ENCODE measurements at regions not wholly inside any gene's neighbourhood (a gene's known extent, or its start where the extent isn't known, plus 50 kb on each side); places are given as distances from the start of the nearest gene placed in this dataset.
"Not testable (repeated sequence)": the region's sequence is repeated elsewhere in the genome, so short reads cannot be mapped to it uniquely, and the experiment has no call there.

DNA sequence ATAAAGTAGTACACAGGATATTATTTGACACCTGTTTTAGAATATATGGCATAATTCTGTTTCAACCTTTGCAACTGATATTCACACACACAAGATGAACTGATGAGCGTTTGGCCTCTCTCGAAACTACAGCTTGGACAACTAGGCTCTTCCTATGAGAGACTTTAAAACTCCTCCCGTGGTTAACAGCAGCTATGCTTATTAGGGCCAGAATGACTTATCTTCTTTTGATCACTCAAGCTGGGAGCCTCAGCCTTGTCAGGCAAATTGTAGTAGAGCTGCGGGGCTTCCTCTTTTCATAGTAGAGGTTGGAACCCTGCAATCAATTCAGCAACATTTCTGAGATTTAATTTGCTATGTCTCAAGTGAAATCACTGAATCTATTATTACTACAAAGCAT lies 381.3 kb upstream of the ANKRD20A1 start:
- H3K9me1 ChIP-seq (ENCODE audit: insufficient read depth, low read length); H2AK5ac ChIP-seq (ENCODE audit: low read depth, low read length); in situ Hi-C loops (cut with MboI; ENCODE audit: low sequenced_read_pairs); POLR2A ChIA-PET (ENCODE audit: unreplicated experiment); H3K27ac ChIP-seq (ENCODE audit: insufficient read depth, low read length); H3K23ac ChIP-seq (ENCODE audit: low read depth, low read length); H3K9ac ChIP-seq (ENCODE audit: low read depth, low read length); H4K91ac ChIP-seq (ENCODE audit: insufficient read depth, low read depth, low read length); H2BK15ac ChIP-seq (ENCODE audit: low read depth, low read length); ATAC-seq (ENCODE audit: low read depth); BruUV-seq (replicated peaks); H4K20me1 ChIP-seq (ENCODE audit: insufficient read depth, low read length); CTCF ChIA-PET; H2BK20ac ChIP-seq (ENCODE audit: low read depth, low read length); H3K79me1 ChIP-seq (ENCODE audit: low read depth in 1 of 2, low read length in 2 of 2); H4K8ac ChIP-seq (ENCODE audit: low read depth in 2 of 2, low read length in 2 of 2); H2BK5ac ChIP-seq (ENCODE audit: low read depth, low read length, poor library complexity, severe bottlenecking); H3K56ac ChIP-seq (ENCODE audit: extremely low read depth, insufficient read depth, low read length); H4K5ac ChIP-seq (ENCODE audit: low read depth, low read length); H3K9me3 ChIP-seq (ENCODE audit: control insufficient read depth, insufficient read depth, low read length); H3K4ac ChIP-seq (ENCODE audit: low read depth, low read length); H3K14ac ChIP-seq (replicated peaks; ENCODE audit: low read depth, low read length); H2AFZ ChIP-seq (replicated peaks; ENCODE audit: low read length, poor library complexity); intact Hi-C loops (cut with micrococcal nuclease); H3K18ac ChIP-seq (ENCODE audit: low read depth, low read length); H3K27me3 ChIP-seq (ENCODE audit: control insufficient read depth, insufficient read depth, low read length); dilution Hi-C loops (cut with HindIII; ENCODE audit: low sequenced_read_pairs, unreplicated experiment); H3K4me2 ChIP-seq (ENCODE audit: low read depth, low read length); H3K4me3 ChIP-seq (ENCODE audit: insufficient read depth, low read depth, low read length); H3K4me1 ChIP-seq (ENCODE audit: control insufficient read depth, insufficient read depth, low read length); H3K36me3 ChIP-seq (ENCODE audit: control insufficient read depth, insufficient read depth, low read length); H2AK9ac ChIP-seq (replicated peaks; ENCODE audit: low read depth, low read length, poor library complexity); DNase-seq; H2BK120ac ChIP-seq (ENCODE audit: low read depth, low read length): not testable (repeated sequence)
- no CpG with 5 or more reads among the region's 4 CpGs for WGBS, 2 experiments (ENCODE audit: extremely low coverage in 2 of 2, insufficient read length in 1 of 2)

DNA sequence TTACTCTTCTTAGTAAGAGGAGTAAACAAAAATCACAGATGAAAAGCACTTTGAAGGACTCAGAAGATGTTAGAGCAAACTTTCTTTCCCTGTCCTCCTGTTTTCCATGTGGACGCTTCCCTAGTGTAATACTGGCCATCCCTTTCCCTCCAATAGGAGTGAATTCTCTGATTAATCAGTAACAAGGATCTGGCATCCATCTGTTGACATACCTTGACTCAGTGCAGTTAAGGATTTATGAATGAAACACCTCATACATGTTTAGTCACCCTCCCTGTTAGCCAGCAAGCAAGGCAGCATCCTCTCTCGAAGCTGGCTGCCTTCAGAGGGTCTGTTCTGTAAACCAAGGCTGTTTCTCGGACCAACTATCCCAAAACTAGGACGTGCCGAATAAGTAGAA lies 388.0 kb upstream of the ANKRD20A1 start:
- H3K79me1 ChIP-seq (ENCODE audit: low read depth in 1 of 2, low read length in 2 of 2); CTCF ChIA-PET; intact Hi-C loops (cut with micrococcal nuclease); H2AK9ac ChIP-seq (replicated peaks; ENCODE audit: low read depth, low read length, poor library complexity); H2BK120ac ChIP-seq (ENCODE audit: low read depth, low read length); H3K9ac ChIP-seq (ENCODE audit: low read depth, low read length); BruUV-seq (replicated peaks); H3K18ac ChIP-seq (ENCODE audit: low read depth, low read length); H3K27ac ChIP-seq (ENCODE audit: insufficient read depth, low read length); H3K27me3 ChIP-seq (ENCODE audit: control insufficient read depth, insufficient read depth, low read length); H4K5ac ChIP-seq (ENCODE audit: low read depth, low read length); H4K8ac ChIP-seq (ENCODE audit: low read depth in 2 of 2, low read length in 2 of 2); H3K23ac ChIP-seq (ENCODE audit: low read depth, low read length); H4K20me1 ChIP-seq (ENCODE audit: insufficient read depth, low read length); H3K36me3 ChIP-seq (ENCODE audit: control insufficient read depth, insufficient read depth, low read length); H3K4me1 ChIP-seq (ENCODE audit: control insufficient read depth, insufficient read depth, low read length); DNase-seq; H2AFZ ChIP-seq (replicated peaks; ENCODE audit: low read length, poor library complexity); H3K4me3 ChIP-seq (ENCODE audit: insufficient read depth, low read depth, low read length); H2AK5ac ChIP-seq (ENCODE audit: low read depth, low read length); H2BK20ac ChIP-seq (ENCODE audit: low read depth, low read length); POLR2A ChIA-PET (ENCODE audit: unreplicated experiment); H3K14ac ChIP-seq (replicated peaks; ENCODE audit: low read depth, low read length); H3K9me3 ChIP-seq (ENCODE audit: control insufficient read depth, insufficient read depth, low read length); ATAC-seq (ENCODE audit: low read depth); H3K9me1 ChIP-seq (ENCODE audit: insufficient read depth, low read length); H3K4me2 ChIP-seq (ENCODE audit: low read depth, low read length); H2BK15ac ChIP-seq (ENCODE audit: low read depth, low read length); H2BK5ac ChIP-seq (ENCODE audit: low read depth, low read length, poor library complexity, severe bottlenecking); dilution Hi-C loops (cut with HindIII; ENCODE audit: low sequenced_read_pairs, unreplicated experiment); H3K4ac ChIP-seq (ENCODE audit: low read depth, low read length); in situ Hi-C loops (cut with MboI; ENCODE audit: low sequenced_read_pairs); H3K56ac ChIP-seq (ENCODE audit: extremely low read depth, insufficient read depth, low read length); H4K91ac ChIP-seq (ENCODE audit: insufficient read depth, low read depth, low read length): not testable (repeated sequence)
- no CpG with 5 or more reads among the region's 5 CpGs for WGBS, 2 experiments (ENCODE audit: extremely low coverage in 2 of 2, insufficient read length in 1 of 2)
